BE2C (cell line): ENCODE measurements at regions not wholly inside any gene's neighbourhood (a gene's known extent, or its start where the extent isn't known, plus 50 kb on each side); places are given as distances from the start of the nearest gene placed in this dataset.

Experiments used
- DNase-seq: peaks from one replicate; pipeline ENCODE4 v3.0.0-alpha.2; 2020
- H3K27me3 ChIP-seq: fragments of 250-450 bp; sonication (Bioruptor Pico); 2 replicates; pipeline ENCODE4 v1.5.1; 2020; ENCODE audit warnings: mild to moderate bottlenecking
- H3K36me3 ChIP-seq: fragments of 250-450 bp; sonication (Bioruptor Pico); 2 replicates; pipeline ENCODE4 v1.5.1; 2020; ENCODE audit warnings: mild to moderate bottlenecking
- H3K4me1 ChIP-seq: fragments of 250-450 bp; sonication (Bioruptor Pico); 2 replicates; pipeline ENCODE4 v1.5.1; 2020
- H3K4me3 ChIP-seq: 2 replicates; pipeline ENCODE4 v1.5.1; 2011; ENCODE audit warnings: low read depth, low read length
- H3K9me3 ChIP-seq: fragments of 250-450 bp; sonication (Bioruptor Pico); 2 replicates; pipeline ENCODE4 v1.5.1; 2020
- CTCF ChIP-seq: IDR thresholded peaks from 2 replicates; pipeline ENCODE4 v1.5.1; 2012; ENCODE audit warnings: mild to moderate bottlenecking, low read depth, low read length

GRCh38 chr2:43136011-43136799 is 90.2 kb downstream of the ZFP36L2 start:
- no peaks in the 10 kb centered on the region for H3K36me3 ChIP-seq
- H3K27me3 ChIP-seq: no peaks in the 10 kb centered on the region
- no peak for TF ChIP-seq CTCF
- peaks cover 4% of the 10 kb centered on the region for H3K4me1 ChIP-seq
- no peaks in the 10 kb centered on the region for H3K9me3 ChIP-seq
- H3K4me3 ChIP-seq: no peak overlapping the region
- no peak for DNase-seq

GRCh38 chr2:43135583-43135982 is 90.8 kb downstream of the ZFP36L2 start:
- Histone ChIP-seq H3K27me3 (no peaks in the 10 kb centered on the region), H3K4me3 (no peak overlapping the region), H3K4me1 (peaks cover 10% of the 10 kb centered on the region), H3K36me3 (no peaks in the 10 kb centered on the region), H3K9me3 (no peaks in the 10 kb centered on the region)
- TF ChIP-seq CTCF: no peak
- no peak for DNase-seq

- Histone ChIP-seq H3K36me3 (no peaks in the 10 kb centered on the region), H3K4me1 (peaks cover 11% of the 10 kb centered on the region), H3K9me3 (no peaks in the 10 kb centered on the region), H3K4me3 (no peak overlapping the region), H3K27me3 (no peaks in the 10 kb centered on the region)
- no peak for DNase-seq
- TF ChIP-seq CTCF: no peak
Measured at GRCh38 chr2:43134571-43134889, 91.9 kb downstream of the ZFP36L2 start.

GRCh38 chr2:43133708-43134570 is 92.5 kb downstream of the ZFP36L2 start:
- H3K27me3 ChIP-seq: no peaks in the 10 kb centered on the region
- no peak overlapping the region for H3K4me3 ChIP-seq
- no peak for DNase-seq
- no peaks in the 10 kb centered on the region for H3K36me3 ChIP-seq
- no peaks in the 10 kb centered on the region for H3K9me3 ChIP-seq
- TF ChIP-seq CTCF: no peak
- H3K4me1 ChIP-seq: peaks cover 11% of the 10 kb centered on the region

GRCh38 chr2:43133336-43133707 is 93.1 kb downstream of the ZFP36L2 start:
- no peak for TF ChIP-seq CTCF
- H3K36me3 ChIP-seq: no peaks in the 10 kb centered on the region
- no peaks in the 10 kb centered on the region for H3K9me3 ChIP-seq
- H3K4me3 ChIP-seq: no peak overlapping the region
- no peaks in the 10 kb centered on the region for H3K27me3 ChIP-seq
- DNase-seq: no peak
- peaks cover 11% of the 10 kb centered on the region for H3K4me1 ChIP-seq

- peaks cover 11% of the 10 kb centered on the region for H3K4me1 ChIP-seq
- H3K9me3 ChIP-seq: no peaks in the 10 kb centered on the region
- H3K36me3 ChIP-seq: no peaks in the 10 kb centered on the region
- no peak for TF ChIP-seq CTCF
- H3K4me3 ChIP-seq: no peak overlapping the region
- DNase-seq: no peak
- H3K27me3 ChIP-seq: no peaks in the 10 kb centered on the region
Measured at GRCh38 chr2:43132683-43133301, 93.6 kb downstream of the ZFP36L2 start.
